Mammary epithelial cell (primary cell): ENCODE measurements at regions not wholly inside any gene's neighbourhood (a gene's known extent, or its start where the extent isn't known, plus 50 kb on each side); places are given as distances from the start of the nearest gene placed in this dataset.

Experiments
- EZH2 ChIP-seq: IDR thresholded peaks from 2 replicates; pipeline ENCODE4 v1.6.1; 2012; ENCODE audit warnings: low read length, inconsistent platforms, borderline replicate concordance
- TF ChIP-seq, protein P1 (sequence below), 2 donors: IDR thresholded peaks in 1 of 2; conservative IDR thresholded peaks in 1 of 2; 2 replicates each; pipeline ENCODE4 v1.5.1; 2011 to 2012; ENCODE audit warnings: inconsistent platforms in 2 of 2, low read length in 2 of 2, mild to moderate bottlenecking in 2 of 2, control low read depth in 1 of 2, low read depth in 1 of 2; ENCODE audit not compliant: insufficient read depth in 1 of 2; ENCODE audit errors: extremely low read depth in 1 of 2

DNA sequence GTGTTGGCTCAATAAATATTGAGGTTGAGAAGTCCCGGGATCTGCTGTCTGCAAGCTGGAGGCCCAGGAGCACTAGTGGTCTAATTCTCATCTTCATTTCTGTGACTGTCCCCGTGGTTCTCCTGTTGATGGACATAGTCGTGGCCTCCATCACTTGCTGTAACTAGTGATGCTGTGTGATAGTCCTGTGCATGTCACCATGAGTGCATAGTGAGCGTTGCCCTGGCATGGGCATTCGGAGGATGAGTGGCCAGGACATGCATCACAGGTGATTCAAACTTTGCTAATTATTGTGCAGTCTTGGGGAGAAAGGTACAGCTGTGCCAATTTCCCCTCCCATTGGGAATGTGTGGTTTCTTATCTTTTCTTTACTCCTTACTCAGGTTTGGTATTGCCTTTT is 902.2 kb downstream of the BRD1 start:
- TF ChIP-seq, protein P1, sequence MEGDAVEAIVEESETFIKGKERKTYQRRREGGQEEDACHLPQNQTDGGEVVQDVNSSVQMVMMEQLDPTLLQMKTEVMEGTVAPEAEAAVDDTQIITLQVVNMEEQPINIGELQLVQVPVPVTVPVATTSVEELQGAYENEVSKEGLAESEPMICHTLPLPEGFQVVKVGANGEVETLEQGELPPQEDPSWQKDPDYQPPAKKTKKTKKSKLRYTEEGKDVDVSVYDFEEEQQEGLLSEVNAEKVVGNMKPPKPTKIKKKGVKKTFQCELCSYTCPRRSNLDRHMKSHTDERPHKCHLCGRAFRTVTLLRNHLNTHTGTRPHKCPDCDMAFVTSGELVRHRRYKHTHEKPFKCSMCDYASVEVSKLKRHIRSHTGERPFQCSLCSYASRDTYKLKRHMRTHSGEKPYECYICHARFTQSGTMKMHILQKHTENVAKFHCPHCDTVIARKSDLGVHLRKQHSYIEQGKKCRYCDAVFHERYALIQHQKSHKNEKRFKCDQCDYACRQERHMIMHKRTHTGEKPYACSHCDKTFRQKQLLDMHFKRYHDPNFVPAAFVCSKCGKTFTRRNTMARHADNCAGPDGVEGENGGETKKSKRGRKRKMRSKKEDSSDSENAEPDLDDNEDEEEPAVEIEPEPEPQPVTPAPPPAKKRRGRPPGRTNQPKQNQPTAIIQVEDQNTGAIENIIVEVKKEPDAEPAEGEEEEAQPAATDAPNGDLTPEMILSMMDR (conservative IDR thresholded peaks at IDR 0.05 in 1 of 2, IDR thresholded peaks at IDR 0.05 in 1 of 2; ENCODE audit: extremely low read depth in 1 of 2, insufficient read depth in 1 of 2, low read depth in 1 of 2, low read length in 2 of 2), result no peak
- TF ChIP-seq EZH2, result no peak
